HCT116 (cell line): ENCODE measurements at regions not wholly inside any gene's neighbourhood (a gene's known extent, or its start where the extent isn't known, plus 50 kb on each side); places are given as distances from the start of the nearest gene placed in this dataset.

Experiments used
- ATAC-seq: fragments of 200-7000 bp; cut with Tn5 transposase; 2 replicates; pipeline ENCODE4 v1.9.1; 2020; ENCODE audit warnings: mild to moderate bottlenecking, moderate library complexity
- BruUV-seq: library from RNA; stranded (reverse); fragments of 400-500 nt; replicated peaks from 2 replicates; lab custom pipeline; 2021; lab: Mats Ljungman, UMichigan
- CTCF ChIA-PET: fragments of 300-600 bp; sonication (Branson Sonifier 250); formaldehyde crosslinking; loops from one replicate; lab custom pipeline; 2021; ENCODE audit warnings: antibody characterized with exemption; lab: Charles Lee
- POLR2A ChIA-PET: fragments of 300-600, 350-600 bp; sonication (Branson Sonifier 250); formaldehyde crosslinking; loops from one replicate; lab custom pipeline; 2021; ENCODE audit warnings: antibody characterized with exemption; lab: Charles Lee
- RAD21 ChIA-PET, 2 experiments: fragments of 300-600 bp; sonication (Branson Sonifier 250); formaldehyde crosslinking; loops; one replicate each; lab custom pipeline; 2023; ENCODE audit warnings: low total read pairs in 2 of 2; ENCODE audit not compliant: uncharacterized antibody in 2 of 2, unreplicated experiment in 2 of 2, low non-redundant PET in 1 of 2; lab: Charles Lee
- DNase-seq: peaks from one replicate; pipeline ENCODE4 v3.0.0-alpha.2; 2010; ENCODE audit warnings: low read depth, low spot score
- H2AFZ ChIP-seq: fragments of 200-600 bp; shearing (Covaris generic), sonication (generic); 2 replicates; pipeline ENCODE4 v1.6.1; 2017; ENCODE audit warnings: low read depth, mixed run types, mixed read lengths, antibody characterized with exemption, low read length; ENCODE audit not compliant: poor library complexity, severe bottlenecking
- H3K27ac ChIP-seq: 2 replicates; pipeline ENCODE4 v1.5.1; 2012; ENCODE audit warnings: low read depth, low read length
- H3K27me3 ChIP-seq: fragments of 200-600 bp; sonication (generic); 2 replicates; pipeline ENCODE4 v1.6.1; 2016; ENCODE audit warnings: mixed run types, low read length, mixed read lengths; ENCODE audit not compliant: insufficient read depth
- H3K36me3 ChIP-seq, 2 experiments: fragments of 200-500 bp in 1 of 2; fragments of 200-600 bp in 1 of 2; sonication (Bioruptor generic) in 1 of 2; sonication (generic) in 1 of 2; 2 replicates each; pipeline versions ENCODE4 v1.5.1 to v1.6.1; 2014 to 2016; ENCODE audit warnings: low read length in 2 of 2, inconsistent platforms in 1 of 2, mixed read lengths in 1 of 2, mixed run types in 1 of 2; ENCODE audit not compliant: insufficient read depth in 2 of 2, control insufficient read depth in 1 of 2
- H3K4me1 ChIP-seq, 2 experiments: fragments of 200-600 bp in 1 of 2; sonication (generic) in 1 of 2; 2 replicates each; pipeline versions ENCODE4 v1.5.1 to v1.6.1; 2012 to 2017; ENCODE audit warnings: low read length in 2 of 2, inconsistent platforms in 1 of 2, mild to moderate bottlenecking in 1 of 2, mixed read lengths in 1 of 2, mixed run types in 1 of 2, moderate library complexity in 1 of 2; ENCODE audit not compliant: insufficient read depth in 2 of 2, control insufficient read depth in 1 of 2
- H3K4me2 ChIP-seq: fragments of 200-600 bp; sonication (generic); 2 replicates; pipeline ENCODE4 v1.6.1; 2017; ENCODE audit warnings: mixed run types, low read length, mixed read lengths
- H3K4me3 ChIP-seq, 2 experiments: fragments of 200-600 bp in 1 of 2; sonication (generic) in 1 of 2; replicated peaks in 1 of 2; 2 replicates each; pipeline ENCODE4 v1.5.1; 2011 to 2016; ENCODE audit warnings: low read length in 2 of 2, control low read depth in 1 of 2, low read depth in 1 of 2, mild to moderate bottlenecking in 1 of 2, mixed read lengths in 1 of 2, mixed run types in 1 of 2
- H3K79me2 ChIP-seq: fragments of 200-600 bp; sonication (generic); 2 replicates; pipeline ENCODE4 v1.6.1; 2017; ENCODE audit warnings: mild to moderate bottlenecking, mixed run types, low read length, moderate library complexity, mixed read lengths; ENCODE audit not compliant: insufficient read depth
- H3K9ac ChIP-seq: fragments of 200-600 bp; sonication (generic); 2 replicates; pipeline ENCODE4 v1.6.1; 2016; ENCODE audit warnings: low read length, mixed read lengths
- H3K9me2 ChIP-seq: fragments of 200-600 bp; sonication (generic), shearing (Covaris generic); 2 replicates; pipeline ENCODE4 v1.6.1; 2017; ENCODE audit warnings: mixed run types, mild to moderate bottlenecking, moderate library complexity; ENCODE audit not compliant: insufficient read depth
- H3K9me3 ChIP-seq, 2 experiments: fragments of 200-500 bp in 1 of 2; fragments of 200-600 bp in 1 of 2; sonication (Bioruptor generic) in 1 of 2; sonication (generic) in 1 of 2; 2 replicates each; pipeline ENCODE4 v1.6.1; 2014 to 2017; ENCODE audit warnings: low read length in 2 of 2, mixed read lengths in 2 of 2, inconsistent platforms in 1 of 2, low read depth in 1 of 2, mild to moderate bottlenecking in 1 of 2, mixed run types in 1 of 2, moderate library complexity in 1 of 2; ENCODE audit not compliant: control insufficient read depth in 1 of 2, insufficient read depth in 1 of 2
- H4K20me1 ChIP-seq: fragments of 200-600 bp; sonication (generic), shearing (Covaris generic); 2 replicates; pipeline ENCODE4 v1.6.1; 2017; ENCODE audit warnings: mixed run types, mild to moderate bottlenecking, moderate library complexity; ENCODE audit not compliant: insufficient read depth
- ATF3 ChIP-seq: IDR thresholded peaks from 2 replicates; pipeline ENCODE4 v1.6.1; 2012
- CEBPB ChIP-seq: IDR thresholded peaks from 2 replicates; pipeline ENCODE4 v1.6.1; 2012; ENCODE audit warnings: low read depth
- CTCF ChIP-seq, 3 experiments: fragments of 200-600 bp in 1 of 3; sonication (generic) in 1 of 3; IDR thresholded peaks in 2 of 3; conservative IDR thresholded peaks in 1 of 3; 2 replicates each; pipeline ENCODE4 v1.5.1; 2012 to 2017; ENCODE audit warnings: low read depth in 2 of 3, low read length in 2 of 3, antibody characterized with exemption in 1 of 3, borderline replicate concordance in 1 of 3, control low read depth in 1 of 3, mild to moderate bottlenecking in 1 of 3, mixed read lengths in 1 of 3, mixed run types in 1 of 3, moderate library complexity in 1 of 3; ENCODE audit not compliant: insufficient read depth in 1 of 3
- ELF1 ChIP-seq: IDR thresholded peaks from 2 replicates; pipeline ENCODE4 v1.6.1; 2012; ENCODE audit warnings: low read depth, borderline replicate concordance
- EZH2 ChIP-seq: fragments of 200-600 bp; sonication (generic); IDR thresholded peaks from 2 replicates; pipeline ENCODE4 v1.6.1; 2017; ENCODE audit warnings: antibody characterized with exemption, mixed run types
- EZH2phosphoT487 ChIP-seq: fragments of 200-600 bp; IDR thresholded peaks from 2 replicates; pipeline ENCODE4 v1.6.1; 2018; ENCODE audit warnings: antibody characterized with exemption, borderline replicate concordance
- MAX ChIP-seq: IDR thresholded peaks from 2 replicates; pipeline ENCODE4 v1.6.1; 2012
- RAD21 ChIP-seq: IDR thresholded peaks from 2 replicates; pipeline ENCODE4 v1.6.1; 2012; ENCODE audit warnings: low read depth, mild to moderate bottlenecking
- ZBTB33 ChIP-seq: IDR thresholded peaks from 2 replicates; pipeline ENCODE4 v1.6.1; 2011; ENCODE audit warnings: mild to moderate bottlenecking, low read length, moderate library complexity; ENCODE audit not compliant: insufficient replicate concordance; ENCODE audit errors: extremely low read depth
- intact Hi-C: fragments of 100-400 bp; cut with micrococcal nuclease; formaldehyde crosslinking; loops from 2 replicates; pipeline ENCODE4 v1.10.0; 2022

GRCh38 chr4:1500966-1501753 lies 94.9 kb upstream of the NKX1-1 start:
- RAD21 ChIA-PET = no interaction called here

More at GRCh38 chr4:1500966-1501753, 94.9 kb upstream of the NKX1-1 start:
- no peak overlapping the region for H3K4me3 ChIP-seq
- no peaks in the 10 kb centered on the region for H3K4me1 ChIP-seq
- no peak overlapping the region for H3K9ac ChIP-seq
- H3K79me2 ChIP-seq = no peaks in the 10 kb centered on the region
- BruUV-seq = no TSS peak
- H3K27ac ChIP-seq = no peak overlapping the region
- TF ChIP-seq ZBTB33 (no peak), EZH2 (no peak), ELF1 (no peak), EZH2phosphoT487 (no peak), CEBPB (no peak), ATF3 (no peak), CTCF (IDR thresholded peaks at IDR 0.05 in 2 of 3, conservative IDR thresholded peaks at IDR 0.05 in 1 of 3; ENCODE audit: borderline replicate concordance in 1 of 3, insufficient read depth in 1 of 3, low read depth in 2 of 3, low read length in 2 of 3) (no peak), RAD21 (no peak), MAX (no peak)
- H3K27me3 ChIP-seq = peaks cover 3% of the 10 kb centered on the region; the same call in 1 of the 2 replicates
- CTCF ChIA-PET = no interaction called here
- no peaks in the 10 kb centered on the region for H3K9me3 ChIP-seq
- ATAC-seq (no peak), DNase-seq (no peak)
- H3K4me2 ChIP-seq = no peak overlapping the region
- H4K20me1 ChIP-seq = no peaks in the 10 kb centered on the region
- H2AFZ ChIP-seq = no peak overlapping the region
- no peaks in the 10 kb centered on the region for H3K9me2 ChIP-seq
- intact Hi-C loops = no loop called here
- POLR2A ChIA-PET = no interaction called here
- H3K36me3 ChIP-seq = no peaks in the 10 kb centered on the region
